NCI-H146 treated with DMSO at 0.1 percent for 48 hours (cell line): ENCODE measurements at regions not wholly inside any gene's neighbourhood (a gene's known extent, or its start where the extent isn't known, plus 50 kb on each side); places are given as distances from the start of the nearest gene placed in this dataset.

Experiments
- DNase-seq: peaks from one replicate; lab custom pipeline; 2025; ENCODE audit not compliant: unreplicated experiment; lab: John Stamatoyannopoulos, UW

DNA sequence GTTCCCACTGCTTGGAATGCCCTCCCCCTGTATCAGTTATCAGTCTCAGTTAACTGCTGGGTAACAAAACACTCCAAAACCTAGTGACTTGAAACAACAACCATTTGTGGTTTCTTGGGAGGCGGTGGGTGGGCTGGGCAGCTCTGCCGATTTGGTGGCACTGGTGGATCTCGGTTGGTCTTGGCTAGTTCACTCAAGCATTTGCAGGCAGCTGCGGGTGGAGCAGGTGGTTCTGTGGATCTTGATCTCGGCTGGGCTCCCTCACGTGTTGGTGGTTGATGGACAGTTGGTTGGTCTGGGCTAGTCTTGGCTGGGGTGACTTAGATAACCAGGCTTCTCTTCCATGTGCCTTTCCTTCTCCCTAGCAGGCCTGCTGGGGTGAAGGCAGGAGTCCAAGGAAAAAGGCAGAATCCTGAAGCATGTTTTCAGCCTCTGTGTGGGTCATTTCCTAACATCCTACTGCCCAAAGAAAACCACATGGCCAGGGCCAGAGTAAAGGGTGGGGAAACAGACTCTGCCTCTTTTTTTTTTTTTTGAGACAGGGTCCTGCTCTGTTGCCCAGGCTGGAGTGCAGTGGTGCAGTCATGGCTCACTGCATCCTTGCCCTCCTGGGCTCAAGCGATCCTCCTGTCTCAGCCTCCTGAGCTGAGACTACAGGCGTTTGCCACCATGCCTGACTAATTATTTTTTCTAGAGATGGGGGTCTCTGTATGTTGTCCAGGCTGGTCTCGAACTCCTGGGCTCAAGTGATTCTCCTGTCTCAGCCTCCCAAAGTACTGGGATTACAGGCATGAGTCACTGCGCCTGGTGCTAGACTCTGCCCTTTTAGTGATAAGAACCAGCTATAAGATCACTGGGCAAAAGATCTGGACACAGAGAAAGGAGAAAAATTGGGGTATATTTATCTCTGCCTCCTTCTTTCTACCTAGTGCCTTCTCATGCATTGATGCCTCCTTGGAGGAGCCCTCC lies 183.7 kb downstream of the RGS3 start:
- no peak for DNase-seq

DNA sequence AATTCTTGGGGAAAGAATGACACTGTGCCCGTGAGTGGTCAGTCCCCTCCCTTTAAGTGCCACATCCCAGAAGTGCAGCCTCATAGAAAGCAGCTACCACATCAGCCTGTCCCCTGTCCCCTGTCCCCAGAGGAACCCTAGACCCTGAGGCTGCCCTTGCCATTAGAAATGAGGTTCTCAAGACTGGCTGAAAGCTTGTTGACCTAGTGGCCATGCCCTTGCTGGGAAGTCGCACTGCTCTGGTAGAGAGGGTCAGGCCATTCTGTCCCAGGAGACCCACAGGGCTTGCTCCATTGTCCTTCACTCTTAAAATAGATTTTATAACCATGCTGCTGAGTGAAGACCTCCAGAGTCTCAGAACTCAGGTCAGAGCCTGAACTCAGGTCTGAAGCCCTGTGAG lies 184.5 kb downstream of the RGS3 start:
- no peak for DNase-seq

DNA sequence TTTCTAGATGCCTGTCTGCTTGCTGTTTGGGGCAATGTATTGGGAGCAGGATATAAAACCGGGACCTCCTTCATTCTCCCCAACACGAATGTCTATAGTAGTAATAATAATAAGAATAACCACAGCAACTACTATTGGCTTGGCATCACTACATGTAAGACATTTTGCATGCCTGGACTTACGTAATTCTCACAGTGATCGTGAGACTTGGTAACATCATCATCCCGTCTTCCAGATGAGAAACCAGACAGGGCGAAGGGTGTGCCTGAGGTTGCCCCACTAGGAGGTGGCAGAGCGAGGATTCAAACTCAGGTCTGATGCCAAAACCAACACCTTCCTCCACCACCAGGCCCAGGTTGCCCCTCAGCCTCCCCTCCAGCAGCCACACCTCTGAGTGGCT lies 185.1 kb downstream of the RGS3 start:
- no peak for DNase-seq

GRCh38 chr9:113649054-113649453 lies 185.5 kb downstream of the RGS3 start:
- no peak for DNase-seq

DNA sequence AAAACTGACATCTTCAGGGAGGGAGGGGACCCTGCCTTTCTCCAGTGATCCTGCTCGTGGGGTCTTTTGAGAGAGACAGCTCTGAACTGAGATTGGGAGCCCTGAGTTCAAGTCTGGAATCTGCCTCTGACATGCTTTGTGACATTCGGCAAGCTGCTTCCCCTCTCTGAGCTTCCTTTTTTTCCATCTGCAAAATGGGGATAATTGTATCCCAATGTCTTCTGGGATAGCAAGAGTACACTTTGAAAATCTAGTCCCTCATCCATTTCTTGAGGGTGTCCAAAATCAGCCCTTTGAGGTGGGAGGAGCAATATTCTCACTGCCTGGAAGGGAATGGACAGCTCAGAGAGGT lies 186.3 kb downstream of the RGS3 start:
- DNase-seq: no peak

- peak; percentile 41 for DNase-seq
Measured at GRCh38 chr9:113650207-113651131, 186.9 kb downstream of the RGS3 start.

DNA sequence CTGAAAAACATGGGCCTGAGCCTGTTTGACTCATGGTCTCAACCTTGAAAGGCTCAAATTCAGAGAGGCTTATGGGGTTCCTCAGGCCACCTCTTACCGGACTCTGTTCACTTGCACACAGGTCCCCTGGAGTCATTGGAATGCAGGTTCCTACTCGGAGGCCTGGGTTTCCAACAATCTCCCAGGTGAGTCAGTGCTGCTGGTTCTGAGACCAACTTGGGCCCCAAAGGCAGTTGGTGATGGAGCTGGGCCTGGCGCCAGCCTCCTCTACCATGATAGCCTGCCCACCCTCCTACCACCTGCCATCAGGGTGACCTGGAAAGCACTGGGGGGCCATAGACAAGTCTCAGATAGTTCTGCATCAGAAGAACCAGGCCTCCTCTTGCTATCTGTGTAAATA lies 188.4 kb downstream of the RGS3 start:
- DNase-seq: no peak

DNA sequence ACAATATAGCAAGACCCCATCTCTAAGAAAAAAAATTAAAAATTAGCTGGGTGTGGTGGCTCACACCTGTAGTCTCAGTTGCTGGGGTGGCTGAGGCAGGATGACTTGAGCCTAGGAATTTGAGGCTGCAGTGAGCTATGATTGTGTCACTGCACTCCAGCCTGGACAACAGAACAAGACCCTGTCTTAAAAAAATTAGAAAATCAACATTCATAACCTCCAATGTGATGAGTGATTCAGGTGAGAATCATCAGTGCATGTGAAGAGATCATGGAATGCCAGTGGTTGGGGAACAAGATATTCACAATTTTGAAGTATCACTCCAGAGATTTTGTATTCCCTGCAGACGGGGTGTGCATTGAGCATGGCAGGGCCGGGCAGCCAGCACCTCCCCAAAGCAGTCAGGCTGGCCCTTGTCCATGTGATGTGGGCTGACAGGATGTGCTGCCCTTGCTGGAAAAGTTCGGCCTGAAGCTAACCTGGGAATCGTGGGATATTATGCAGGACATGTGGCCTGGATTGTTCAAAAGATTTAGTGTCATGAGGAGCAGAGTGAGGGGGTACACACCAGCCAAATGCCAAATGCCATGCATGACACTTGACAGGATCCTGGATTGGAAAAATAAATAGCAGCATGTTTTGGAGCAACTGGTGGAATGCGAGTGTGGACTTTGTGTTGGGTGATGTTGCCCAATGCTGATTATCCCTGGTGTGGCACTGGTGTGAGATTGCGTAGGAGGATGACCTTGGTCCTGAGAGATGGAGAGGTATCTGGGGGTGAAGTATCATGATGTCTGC lies 189.0 kb downstream of the RGS3 start:
- no peak for DNase-seq

DNA sequence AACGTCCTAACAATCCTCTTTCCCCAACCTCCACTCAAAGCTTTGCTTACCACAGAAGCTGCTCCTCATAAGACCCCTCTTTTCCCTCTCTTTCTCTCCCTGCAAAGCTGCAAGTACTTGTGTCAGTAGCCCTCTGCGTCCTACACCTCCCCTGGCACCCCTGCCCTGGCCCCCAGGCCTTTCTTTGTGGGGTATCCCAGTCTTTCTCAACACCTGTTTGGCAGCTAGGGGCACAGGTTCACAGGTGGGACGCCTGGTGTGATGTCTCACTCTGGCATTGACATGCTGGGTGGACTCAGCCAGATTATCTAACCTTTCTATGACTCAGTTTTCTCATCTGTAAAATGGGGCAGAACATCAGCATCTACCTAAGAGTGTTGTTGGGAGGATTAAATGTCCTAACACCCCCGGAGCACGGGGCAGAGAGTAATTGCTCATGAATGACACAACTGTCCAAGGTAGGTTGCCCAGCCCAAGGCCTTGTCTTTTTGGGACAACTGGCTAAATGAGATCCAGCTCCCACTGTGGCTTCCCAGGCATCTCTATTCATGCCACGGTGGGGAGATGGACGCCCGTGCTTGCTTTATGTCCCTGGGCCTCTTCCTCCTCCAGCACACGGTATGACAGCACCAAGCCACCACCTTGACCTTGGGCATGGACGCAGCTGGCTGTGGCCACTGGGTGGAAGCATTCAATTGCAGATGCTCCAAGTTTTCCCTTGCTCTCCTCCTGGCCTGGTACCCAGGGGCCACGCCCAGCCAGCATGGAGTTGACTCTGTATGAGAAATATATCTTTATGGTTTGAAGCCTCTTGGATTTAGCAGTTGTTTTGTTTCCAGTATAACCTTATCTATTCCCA lies 190.4 kb downstream of the RGS3 start:
- DNase-seq: no peak

DNA sequence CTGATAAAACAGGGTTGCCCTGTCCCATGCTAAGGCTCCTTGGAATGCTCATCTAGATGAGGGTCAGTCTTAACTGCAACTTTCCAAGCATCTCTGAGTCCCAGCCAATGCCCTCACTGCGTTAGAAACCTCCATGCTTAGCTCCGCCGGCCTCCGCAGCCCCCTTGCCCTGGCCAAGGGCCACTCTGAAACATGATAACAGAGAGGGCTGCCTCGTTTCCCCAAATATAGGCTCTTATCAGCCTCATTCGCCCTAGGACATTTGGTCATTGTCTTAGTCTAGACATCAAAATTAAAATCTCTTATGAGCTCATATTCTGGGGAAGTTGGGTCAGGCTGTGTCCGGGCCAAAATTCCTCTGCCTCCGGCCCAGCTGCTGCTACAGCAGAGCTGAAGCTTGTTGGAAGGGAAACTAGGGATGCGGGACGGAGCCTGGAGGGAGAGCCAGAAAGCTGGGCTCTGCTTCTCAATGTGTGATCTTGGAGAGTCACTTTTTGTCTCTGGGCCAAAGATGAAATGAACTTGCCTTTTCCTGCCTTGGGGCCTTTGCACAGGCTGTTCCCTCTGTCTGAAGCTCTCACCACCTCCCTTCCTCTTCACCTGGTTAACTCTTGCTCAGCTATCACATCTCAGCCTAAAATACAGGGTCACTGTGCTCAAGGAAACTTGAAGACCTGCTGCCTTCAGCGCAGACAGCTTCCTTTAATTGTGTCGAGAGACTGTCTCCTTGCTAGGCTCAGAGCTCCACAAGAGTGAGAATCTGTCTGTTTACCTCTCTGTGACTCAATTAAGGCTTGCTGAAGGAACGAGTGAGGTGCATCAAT lies 191.3 kb downstream of the RGS3 start:
- DNase-seq: no peak

DNA sequence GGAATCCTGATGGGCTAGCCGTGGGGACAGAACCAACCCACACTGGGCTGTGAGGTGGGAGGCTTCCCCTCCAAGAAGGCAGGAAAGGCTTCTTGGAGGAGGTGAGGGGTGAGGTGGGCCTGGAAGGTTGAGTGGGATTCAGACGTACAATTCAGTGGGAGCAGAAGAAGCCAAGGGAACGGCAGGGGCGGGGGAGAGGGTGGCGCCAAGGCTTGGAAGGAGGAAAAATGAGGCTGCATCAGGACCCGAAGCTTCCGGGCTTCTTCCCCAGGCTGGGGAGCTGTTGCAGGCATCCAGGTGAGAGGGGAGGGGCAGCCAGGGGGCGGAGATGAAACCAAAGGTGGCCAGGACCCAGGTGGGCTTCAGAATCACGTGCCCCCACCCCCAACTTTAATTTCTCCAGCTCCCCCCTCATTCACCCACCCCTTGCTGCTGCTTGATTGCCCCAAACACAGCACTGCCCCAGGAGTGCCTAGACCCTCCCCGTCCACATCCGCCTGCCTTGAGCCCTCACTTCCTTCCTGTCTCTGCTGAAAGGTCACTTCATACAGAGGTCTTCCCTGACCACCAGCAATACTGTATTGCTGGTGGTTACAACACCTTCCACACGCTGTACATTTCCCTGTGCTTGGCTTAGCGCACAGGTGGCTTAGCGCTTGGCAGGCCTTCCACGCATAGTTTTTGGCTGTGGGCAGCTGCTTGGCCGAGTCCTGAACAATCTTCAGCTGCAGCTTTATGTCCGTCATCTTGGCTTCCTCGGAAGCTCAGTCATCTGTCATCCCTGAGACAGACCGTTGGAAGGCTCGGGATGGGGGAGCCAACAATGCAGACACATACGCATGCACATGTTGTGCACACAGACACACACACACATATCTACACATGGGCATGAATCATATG lies 193.5 kb downstream of the RGS3 start:
- no peak for DNase-seq

- DNase-seq: peak; percentile 11
Measured at GRCh38 chr9:113657765-113658544, 194.4 kb downstream of the RGS3 start.

- DNase-seq: no peak
Measured at GRCh38 chr9:113658545-113658895, 195.0 kb downstream of the RGS3 start.

DNA sequence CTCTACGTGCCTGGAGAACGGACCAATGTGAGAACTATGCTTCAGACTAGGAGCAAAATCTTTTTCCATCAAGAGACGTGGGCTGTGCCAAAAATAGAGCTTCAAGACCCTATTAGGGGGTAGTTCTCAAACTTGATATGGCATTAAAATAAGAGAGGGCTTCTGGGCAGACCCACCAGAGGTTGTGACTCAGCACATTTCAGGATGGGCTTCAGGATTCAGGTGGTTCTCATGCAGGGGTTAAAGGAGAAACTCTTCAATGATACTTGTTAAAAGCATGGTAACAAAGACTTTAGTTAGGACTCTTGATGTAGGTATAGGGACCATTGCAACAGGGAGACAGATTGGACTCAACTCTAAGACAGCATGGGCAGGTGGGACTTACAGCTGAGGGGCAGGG lies 195.5 kb downstream of the RGS3 start:
- no peak for DNase-seq

DNA sequence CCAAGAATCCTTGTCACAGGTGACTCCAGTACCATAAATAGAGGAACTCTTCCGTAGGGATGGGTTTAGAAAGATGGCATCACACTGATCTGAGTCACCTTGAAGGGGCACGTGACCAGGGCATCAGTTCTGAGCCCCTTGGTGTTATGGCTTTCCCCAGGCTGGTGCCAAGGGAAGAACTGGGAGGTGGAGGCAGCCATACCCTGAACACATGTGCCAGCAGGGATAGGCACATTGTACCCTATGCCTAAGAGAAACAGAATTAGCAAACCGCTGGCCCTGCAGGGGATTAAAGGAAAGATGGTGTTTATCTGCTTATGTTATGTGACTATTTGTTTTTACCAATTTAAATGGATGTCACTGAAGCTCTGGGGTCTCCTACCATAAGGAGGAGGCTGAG lies 196.2 kb downstream of the RGS3 start:
- DNase-seq: no peak

DNA sequence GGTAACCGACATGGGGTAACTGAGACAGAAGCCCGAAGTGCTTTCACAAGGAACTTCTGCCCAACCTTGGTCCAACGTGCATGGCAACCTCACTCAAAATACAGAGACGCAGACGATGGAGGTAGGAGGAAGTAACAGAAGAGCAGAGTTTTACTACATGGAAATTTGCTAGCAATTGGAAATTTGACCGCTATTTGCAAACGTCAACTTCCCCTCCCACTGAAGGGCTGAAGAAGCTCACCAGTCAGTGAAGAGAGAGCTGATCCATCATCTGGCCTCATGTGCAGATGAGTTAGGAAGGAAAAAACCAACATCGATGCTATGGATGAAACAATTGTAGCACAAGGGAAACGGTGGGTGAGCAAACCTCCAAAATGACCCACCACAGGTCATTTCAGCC lies 196.7 kb downstream of the RGS3 start:
- no peak for DNase-seq

DNA sequence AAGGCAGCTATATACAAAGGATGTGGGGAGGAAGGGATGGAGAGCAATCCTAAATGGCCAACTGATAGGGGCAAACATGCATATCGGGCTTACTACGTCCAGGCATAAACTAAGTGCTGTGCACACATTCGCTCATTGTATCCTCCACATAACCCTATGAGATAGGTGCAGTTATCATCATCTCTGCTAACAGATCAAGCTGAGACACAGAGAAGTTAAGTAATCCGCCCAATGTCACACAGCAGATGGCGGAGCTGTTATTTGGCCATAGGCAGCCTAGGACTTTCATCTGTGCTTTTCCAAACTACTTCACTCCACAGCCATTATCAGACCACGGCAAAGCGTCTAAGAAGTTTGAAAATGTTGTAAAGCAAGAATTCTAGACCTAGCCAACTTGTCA lies 197.5 kb downstream of the RGS3 start:
- DNase-seq: no peak
